OCI-LY7 (cell line): ENCODE measurements at regions not wholly inside any gene's neighbourhood (a gene's known extent, or its start where the extent isn't known, plus 50 kb on each side); places are given as distances from the start of the nearest gene placed in this dataset.

Experiments used
- BruUV-seq: library from RNA; stranded (reverse); fragments of 400-500 nt; replicated peaks from 2 replicates; lab custom pipeline; 2021; lab: Mats Ljungman, UMichigan
- CTCF ChIA-PET: fragments of 300-600 bp; sonication (Branson Sonifier 250); formaldehyde crosslinking; loops from one replicate; lab custom pipeline; 2022; ENCODE audit warnings: antibody characterized with exemption; ENCODE audit not compliant: unreplicated experiment; lab: Charles Lee
- POLR2A ChIA-PET: fragments of 300-600 bp; sonication (Branson Sonifier 250); formaldehyde crosslinking; loops from one replicate; lab custom pipeline; 2022; ENCODE audit warnings: antibody characterized with exemption; lab: Charles Lee
- DNase-seq: peaks from one replicate; pipeline ENCODE4 v3.0.0-alpha.2; 2015; ENCODE audit warnings: low spot score
- H2AFZ ChIP-seq: fragments of 200-600 bp; sonication (generic), shearing (Covaris generic); 2 replicates; pipeline ENCODE4 v1.6.1; 2014; ENCODE audit warnings: mild to moderate bottlenecking, antibody characterized with exemption, low read length, moderate library complexity
- H3K27ac ChIP-seq: fragments of 200-600 bp; sonication (generic); 2 replicates; pipeline ENCODE4 v1.5.1; 2014; ENCODE audit warnings: mixed run types, low read depth, mild to moderate bottlenecking, moderate library complexity, low read length, inconsistent platforms; ENCODE audit not compliant: poor library complexity, severe bottlenecking
- H3K36me3 ChIP-seq: fragments of 200-600 bp; sonication (generic); 2 replicates; pipeline ENCODE4 v1.6.1; 2014; ENCODE audit warnings: mild to moderate bottlenecking, antibody characterized with exemption, low read length, moderate library complexity, mixed read lengths; ENCODE audit not compliant: insufficient read depth
- H3K4me1 ChIP-seq: fragments of 200-600 bp; sonication (generic); 2 replicates; pipeline ENCODE4 v1.5.1; 2014; ENCODE audit warnings: mild to moderate bottlenecking, low read length; ENCODE audit not compliant: insufficient read depth, poor library complexity, severe bottlenecking
- H3K4me2 ChIP-seq: fragments of 200-600 bp; sonication (generic); 2 replicates; pipeline ENCODE4 v1.6.1; 2014; ENCODE audit warnings: mild to moderate bottlenecking, low read length
- H3K4me3 ChIP-seq: fragments of 200-600 bp; sonication (generic); 2 replicates; pipeline ENCODE4 v1.5.1; 2014; ENCODE audit warnings: mild to moderate bottlenecking, low read depth, low read length; ENCODE audit not compliant: poor library complexity, severe bottlenecking
- H3K79me2 ChIP-seq: fragments of 200-600 bp; sonication (generic); 2 replicates; pipeline ENCODE4 v1.6.1; 2016; ENCODE audit warnings: low read depth, mild to moderate bottlenecking, low read length, moderate library complexity, mixed read lengths; ENCODE audit not compliant: insufficient read depth
- H3K9me2 ChIP-seq: fragments of 200-600 bp; sonication (generic); 2 replicates; pipeline ENCODE4 v1.6.1; 2016; ENCODE audit warnings: mild to moderate bottlenecking, low read length, mixed read lengths; ENCODE audit not compliant: insufficient read depth
- H3K9me3 ChIP-seq: fragments of 200-600 bp; sonication (generic); 2 replicates; pipeline ENCODE4 v1.6.1; 2014; ENCODE audit warnings: mild to moderate bottlenecking, mixed run types, low read length, mixed read lengths
- H4K20me1 ChIP-seq: fragments of 200-600 bp; sonication (generic); 2 replicates; pipeline ENCODE4 v1.6.1; 2014; ENCODE audit warnings: mild to moderate bottlenecking, antibody characterized with exemption, low read length, moderate library complexity, mixed read lengths; ENCODE audit not compliant: insufficient read depth
- CTCF ChIP-seq: fragments of 200-600 bp; sonication (generic); conservative IDR thresholded peaks from 2 replicates; pipeline ENCODE4 v1.5.1; 2014; ENCODE audit warnings: mild to moderate bottlenecking, antibody characterized with exemption, low read length, moderate library complexity, mixed read lengths
- EZH2phosphoT487 ChIP-seq: fragments of 200-600 bp; sonication (generic); IDR thresholded peaks from 2 replicates; pipeline ENCODE4 v1.6.1; 2018; ENCODE audit warnings: low read depth, borderline replicate concordance, mild to moderate bottlenecking, mixed run types, antibody characterized with exemption, low read length, moderate library complexity, mixed read lengths
- intact Hi-C: fragments of 100-400 bp; cut with micrococcal nuclease; formaldehyde crosslinking; loops from one replicate; pipeline ENCODE4 v1.10.0; 2022; ENCODE audit not compliant: unreplicated experiment

GRCh38 chr1:112056354-112056753 is 66.9 kb upstream of the KCND3 start:
- TF ChIP-seq CTCF (no peak), EZH2phosphoT487 (no peak)
- no peak overlapping the region for H3K4me3 ChIP-seq
- H2AFZ ChIP-seq: no peak overlapping the region
- no peaks in the 10 kb centered on the region for H3K9me2 ChIP-seq
- BruUV-seq: no TSS peak
- POLR2A ChIA-PET: no interaction called here
- DNase-seq: no peak
- H3K27ac ChIP-seq: no peak overlapping the region
- H3K9me3 ChIP-seq: no peaks in the 10 kb centered on the region
- CTCF ChIA-PET: no interaction called here
- no peaks in the 10 kb centered on the region for H4K20me1 ChIP-seq
- H3K36me3 ChIP-seq: no peaks in the 10 kb centered on the region
- H3K4me1 ChIP-seq: peaks cover 13% of the 10 kb centered on the region
- no peaks in the 10 kb centered on the region for H3K79me2 ChIP-seq
- H3K4me2 ChIP-seq: no peak overlapping the region
- intact Hi-C loops: no loop called here

GRCh38 chr1:112057736-112058135 is 68.3 kb upstream of the KCND3 start:
- TF ChIP-seq EZH2phosphoT487: no peak
- TF ChIP-seq CTCF: no peak
- no peak overlapping the region for H2AFZ ChIP-seq
- H3K9me2 ChIP-seq: no peaks in the 10 kb centered on the region
- no peak for DNase-seq
- no peaks in the 10 kb centered on the region for H3K9me3 ChIP-seq
- H3K4me3 ChIP-seq: no peak overlapping the region
- H3K36me3 ChIP-seq: no peaks in the 10 kb centered on the region
- CTCF ChIA-PET: no interaction called here
- H3K4me2 ChIP-seq: no peak overlapping the region
- H3K27ac ChIP-seq: no peak overlapping the region
- no peaks in the 10 kb centered on the region for H4K20me1 ChIP-seq
- no TSS peak for BruUV-seq
- peaks cover 13% of the 10 kb centered on the region for H3K4me1 ChIP-seq
- POLR2A ChIA-PET: no interaction called here
- no peaks in the 10 kb centered on the region for H3K79me2 ChIP-seq
- intact Hi-C loops: no loop called here

- no TSS peak for BruUV-seq
These were observed 69.5 kb upstream of the KCND3 start for GRCh38 chr1:112058815-112059450.

More at GRCh38 chr1:112058815-112059450, 69.5 kb upstream of the KCND3 start:
- Histone ChIP-seq H3K27ac (no peak overlapping the region), H4K20me1 (no peaks in the 10 kb centered on the region), H3K4me2 (no peak overlapping the region), H2AFZ (no peak overlapping the region), H3K79me2 (no peaks in the 10 kb centered on the region), H3K4me1 (peaks cover 19% of the 10 kb centered on the region), H3K9me3 (no peaks in the 10 kb centered on the region), H3K36me3 (no peaks in the 10 kb centered on the region), H3K9me2 (no peaks in the 10 kb centered on the region), H3K4me3 (no peak overlapping the region)
- intact Hi-C loops: no loop called here
- peak; percentile 5 for DNase-seq
- no peak for TF ChIP-seq EZH2phosphoT487
- TF ChIP-seq CTCF: peak; percentile 48
- POLR2A ChIA-PET: no interaction called here
- CTCF ChIA-PET: no interaction called here
